ENCODE measurements at regions not wholly inside any gene's neighbourhood (a gene's known extent, or its start where the extent isn't known, plus 50 kb on each side); places are given as distances from the start of the nearest gene placed in this dataset.
"Not testable (repeated sequence)": the region's sequence is repeated elsewhere in the genome, so short reads cannot be mapped to it uniquely, and the experiment has no call there.

DNA sequence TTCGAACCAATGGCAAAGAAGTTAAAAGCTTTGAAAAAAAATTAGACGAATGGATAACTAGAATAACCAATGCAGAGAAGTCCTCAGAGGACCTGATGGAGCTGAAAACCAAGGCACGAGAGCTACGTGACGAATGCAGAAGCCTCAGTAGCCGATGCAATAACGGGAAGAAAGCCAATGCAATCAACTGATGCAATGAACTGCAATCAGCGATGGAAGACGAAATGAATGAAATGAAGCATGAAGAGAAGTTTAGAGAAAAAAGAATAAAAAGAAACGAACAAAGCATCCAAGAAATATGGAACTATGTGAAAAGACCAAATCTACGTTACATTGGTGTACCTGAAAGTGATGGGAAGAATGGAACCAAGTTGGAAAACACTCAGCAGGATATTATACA, 52.6 kb upstream of the MRPS30 start:
- DNase-seq; intact Hi-C loops (cut with DNase I): not testable (repeated sequence)
- WGBS, result 86% methylated on average over 11 of the region's 11 CpGs

DNA sequence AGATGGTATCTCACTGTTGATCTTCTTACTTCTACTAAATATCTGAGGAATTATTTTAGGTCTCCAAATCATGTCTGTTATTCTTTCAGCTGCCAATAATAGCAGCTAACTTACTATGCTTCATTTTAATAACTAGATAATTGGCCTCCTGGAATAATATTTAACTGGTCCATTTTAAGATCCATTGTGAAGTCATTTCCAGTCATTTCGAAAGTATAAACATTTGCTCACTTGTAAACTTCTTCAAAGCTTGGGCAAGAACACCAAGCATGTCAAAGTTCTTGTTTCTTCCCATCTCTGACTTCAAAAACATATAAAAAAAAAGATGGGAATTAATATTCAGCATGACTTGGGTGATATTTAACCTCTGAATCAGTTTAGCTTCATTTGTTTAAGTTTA, 61.4 kb upstream of the MRPS30 start:
- H3K27ac ChIP-seq (ENCODE audit: low read length), result no peak overlapping the region
- WGBS, result 71% methylated on average over 1 of the region's 1 CpG
- H3K27me3 ChIP-seq (ENCODE audit: control insufficient read depth, insufficient read depth), result no peaks in the 10 kb centered on the region
- no peak for DNase-seq
- intact Hi-C loops (cut with DNase I), result no loop called here
- no peaks in the 10 kb centered on the region for H3K4me1 ChIP-seq (ENCODE audit: control insufficient read depth, insufficient read depth, low read length)
- ATAC-seq, result no peak
- no peaks in the 10 kb centered on the region for H3K9me3 ChIP-seq (ENCODE audit: control insufficient read depth, low read length)
- H3K4me3 ChIP-seq (ENCODE audit: low read length), result no peak overlapping the region

More for the DNA sequence above, 52.6 kb upstream of the MRPS30 start:
- ATAC-seq; H3K27me3 ChIP-seq (ENCODE audit: control insufficient read depth, insufficient read depth); H3K27ac ChIP-seq (ENCODE audit: low read length); H3K4me3 ChIP-seq (ENCODE audit: low read length); H3K9me3 ChIP-seq (ENCODE audit: control insufficient read depth, low read length); H3K4me1 ChIP-seq (ENCODE audit: control insufficient read depth, insufficient read depth, low read length): not testable (repeated sequence)

DNA sequence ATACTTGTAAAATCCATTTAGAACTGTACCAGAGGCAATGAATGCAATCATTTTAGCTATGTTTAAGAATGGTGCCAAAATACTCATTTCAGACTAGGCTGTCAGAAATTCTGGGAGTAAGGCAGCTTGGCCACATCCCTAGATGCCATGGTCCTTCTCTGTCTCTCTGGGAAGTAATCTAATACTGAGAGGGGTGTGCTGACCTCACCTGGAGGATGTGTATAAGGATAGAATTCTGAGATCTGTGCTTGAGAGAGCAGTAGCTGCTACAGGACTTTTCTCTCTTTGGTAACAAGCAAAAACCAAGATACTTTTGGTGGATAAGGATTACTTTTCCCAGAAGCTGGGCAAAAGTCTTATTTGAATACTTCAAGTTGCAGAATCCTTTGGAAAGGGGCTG, 68.1 kb upstream of the MRPS30 start:
- Histone ChIP-seq H3K27me3 (ENCODE audit: control insufficient read depth, insufficient read depth) (no peaks in the 10 kb centered on the region), H3K4me1 (ENCODE audit: control insufficient read depth, insufficient read depth, low read length) (no peaks in the 10 kb centered on the region), H3K27ac (ENCODE audit: low read length) (no peak overlapping the region), H3K9me3 (ENCODE audit: control insufficient read depth, low read length) (no peaks in the 10 kb centered on the region), H3K4me3 (ENCODE audit: low read length) (no peak overlapping the region)
- intact Hi-C loops (cut with DNase I), result no loop called here
- no peak for ATAC-seq
- DNase-seq, result no peak

DNA sequence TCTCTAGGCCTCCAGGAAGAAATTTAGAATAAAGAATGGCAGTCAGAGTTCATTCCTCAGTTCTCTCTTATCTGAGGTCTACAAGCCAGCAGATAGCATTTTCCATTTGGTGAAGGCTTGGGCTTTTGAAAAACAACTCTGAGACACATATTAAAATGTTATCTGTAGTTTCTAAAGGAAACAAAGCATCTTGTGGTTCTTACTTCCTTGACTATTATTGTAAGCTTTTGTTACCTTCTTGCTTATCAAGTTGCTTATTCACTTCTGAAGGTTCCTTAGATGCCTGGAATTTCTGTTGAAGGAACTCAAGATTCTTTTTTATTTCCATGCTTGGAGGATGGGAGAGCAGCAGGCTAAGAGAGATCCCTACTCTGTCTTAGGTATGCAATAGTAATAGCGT, 79.2 kb upstream of the MRPS30 start:
- WGBS, result 78% methylated on average over 1 of the region's 1 CpG
- DNase-seq, result no peak
- Histone ChIP-seq H3K9me3 (ENCODE audit: control insufficient read depth, low read length) (no peaks in the 10 kb centered on the region), H3K4me3 (ENCODE audit: low read length) (no peak overlapping the region), H3K27me3 (ENCODE audit: control insufficient read depth, insufficient read depth) (no peaks in the 10 kb centered on the region), H3K4me1 (ENCODE audit: control insufficient read depth, insufficient read depth, low read length) (no peaks in the 10 kb centered on the region), H3K27ac (ENCODE audit: low read length) (no peak overlapping the region)
- no peak for ATAC-seq
- intact Hi-C loops (cut with DNase I), result no loop called here

DNA sequence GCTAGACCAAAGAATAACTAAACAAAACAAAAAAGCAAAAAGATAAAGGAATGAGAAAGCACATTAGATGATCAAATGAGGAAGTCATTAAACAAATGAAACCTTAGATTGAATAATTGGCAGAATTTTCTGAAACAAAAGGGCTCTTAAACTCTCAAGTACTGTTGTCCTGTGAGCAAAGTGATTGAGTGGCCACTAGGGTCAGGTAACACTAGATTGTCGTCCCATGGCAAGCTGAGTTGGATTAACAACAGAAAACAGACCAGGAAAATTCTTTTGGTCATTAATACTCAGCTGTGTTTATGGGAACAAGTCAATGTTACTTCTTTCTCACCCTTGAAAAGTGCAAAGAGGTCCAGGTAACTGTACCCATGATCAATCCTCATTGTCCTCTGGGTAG, 81.6 kb upstream of the MRPS30 start:
- Histone ChIP-seq H3K4me1 (ENCODE audit: control insufficient read depth, insufficient read depth, low read length) (no peaks in the 10 kb centered on the region), H3K9me3 (ENCODE audit: control insufficient read depth, low read length) (no peaks in the 10 kb centered on the region), H3K27me3 (ENCODE audit: control insufficient read depth, insufficient read depth) (no peaks in the 10 kb centered on the region), H3K27ac (ENCODE audit: low read length) (no peak overlapping the region), H3K4me3 (ENCODE audit: low read length) (no peak overlapping the region)
- DNase-seq (no peak), ATAC-seq (no peak)
- WGBS, result 57% methylated on average over 1 of the region's 1 CpG
- intact Hi-C loops (cut with DNase I), result no loop called here

DNA sequence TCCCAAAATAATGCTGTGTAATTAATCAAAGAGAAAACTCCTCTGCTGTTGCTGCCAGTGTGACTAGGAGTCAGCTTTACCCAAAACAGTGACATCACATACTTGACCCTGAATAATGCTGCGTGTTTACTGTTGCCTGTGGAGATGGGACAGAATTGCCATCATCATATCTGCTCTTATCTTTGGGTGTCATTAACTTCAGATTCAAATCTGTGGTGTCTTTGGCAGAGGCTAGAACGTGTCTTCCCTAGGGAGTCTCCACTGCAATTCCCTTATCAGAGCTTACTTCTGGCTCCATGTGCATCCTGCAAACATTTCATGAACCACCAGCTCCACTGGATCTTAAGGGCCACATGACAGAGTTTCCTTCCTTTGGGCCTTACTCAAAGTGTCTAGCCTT, 88.9 kb upstream of the MRPS30 start:
- ATAC-seq (no peak), DNase-seq (no peak)
- intact Hi-C loops (cut with DNase I), result no loop called here
- Histone ChIP-seq H3K27ac (ENCODE audit: low read length) (no peak overlapping the region), H3K4me1 (ENCODE audit: control insufficient read depth, insufficient read depth, low read length) (no peaks in the 10 kb centered on the region), H3K9me3 (ENCODE audit: control insufficient read depth, low read length) (no peaks in the 10 kb centered on the region), H3K27me3 (ENCODE audit: control insufficient read depth, insufficient read depth) (no peaks in the 10 kb centered on the region), H3K4me3 (ENCODE audit: low read length) (no peak overlapping the region)
- 34% methylated on average over 2 of the region's 2 CpGs for WGBS

DNA sequence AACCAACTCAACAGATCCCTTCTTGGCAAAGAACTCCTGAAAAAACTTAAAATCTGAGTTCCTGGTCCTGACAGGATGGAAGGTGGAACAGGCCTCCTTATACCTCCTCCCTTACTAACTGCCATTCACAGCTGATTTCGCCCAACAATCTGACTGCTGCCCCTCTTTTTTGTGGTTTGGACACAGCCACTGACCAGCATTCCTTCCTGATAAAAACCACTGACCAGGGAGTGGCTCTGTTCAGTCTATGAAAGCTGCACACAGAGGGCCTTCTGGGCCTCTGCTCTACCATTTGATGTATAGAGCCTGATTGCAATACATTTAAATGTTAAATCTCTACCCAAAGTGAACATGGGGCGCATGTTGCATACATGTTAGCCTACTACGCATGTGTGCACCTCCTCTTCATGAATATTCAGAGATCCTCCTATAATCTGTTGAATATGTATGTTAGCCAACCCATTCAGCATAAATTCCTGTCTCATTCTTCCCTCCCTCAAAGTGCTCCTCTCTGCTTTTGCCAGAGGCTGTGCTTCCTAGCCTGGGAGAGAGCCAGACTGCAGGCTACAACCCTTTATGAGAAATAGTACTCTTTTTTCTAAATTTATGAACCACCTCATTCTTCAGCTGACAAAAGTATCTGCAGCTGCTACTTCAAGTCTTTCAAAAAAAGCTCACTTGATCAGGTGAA, 93.7 kb upstream of the MRPS30 start:
- no peaks in the 10 kb centered on the region for H3K4me1 ChIP-seq (ENCODE audit: control insufficient read depth, insufficient read depth, low read length)
- DNase-seq (peak in 1 of 3 donors; percentile 18), ATAC-seq (no peak)
- WGBS, result 78% methylated on average over 3 of the region's 3 CpGs
- H3K27ac ChIP-seq (ENCODE audit: low read length), result no peak overlapping the region
- H3K9me3 ChIP-seq (ENCODE audit: control insufficient read depth, low read length), result no peaks in the 10 kb centered on the region
- no peak overlapping the region for H3K4me3 ChIP-seq (ENCODE audit: low read length)
- no peaks in the 10 kb centered on the region for H3K27me3 ChIP-seq (ENCODE audit: control insufficient read depth, insufficient read depth)
- intact Hi-C loops (cut with DNase I), result no loop called here

DNA sequence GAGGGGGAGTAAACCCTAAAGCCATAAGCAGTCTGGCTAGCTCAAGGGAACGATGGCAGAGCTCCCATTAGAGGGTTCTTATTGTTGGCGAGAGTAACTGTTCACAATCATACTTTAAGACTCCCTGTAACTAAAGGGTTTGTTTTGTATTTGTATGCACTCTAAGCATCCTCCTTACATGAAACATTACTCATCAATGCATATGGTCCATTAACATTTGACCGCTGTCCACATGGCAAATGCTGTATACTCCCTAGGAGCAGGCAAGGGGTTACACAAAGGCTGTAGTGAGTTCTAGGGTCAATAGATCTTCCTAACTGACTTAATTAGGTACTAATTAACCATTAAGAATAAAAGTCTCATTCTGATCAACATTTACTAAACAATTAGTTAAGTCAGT, 95.3 kb upstream of the MRPS30 start:
- no peak overlapping the region for H3K27ac ChIP-seq (ENCODE audit: low read length)
- H3K4me3 ChIP-seq (ENCODE audit: low read length), result no peak overlapping the region
- WGBS, result 69% methylated on average over 3 of the region's 3 CpGs
- no peak for ATAC-seq
- no peaks in the 10 kb centered on the region for H3K9me3 ChIP-seq (ENCODE audit: control insufficient read depth, low read length)
- no peak for DNase-seq
- no peaks in the 10 kb centered on the region for H3K4me1 ChIP-seq (ENCODE audit: control insufficient read depth, insufficient read depth, low read length)
- no peaks in the 10 kb centered on the region for H3K27me3 ChIP-seq (ENCODE audit: control insufficient read depth, insufficient read depth)
- intact Hi-C loops (cut with DNase I), result no loop called here

DNA sequence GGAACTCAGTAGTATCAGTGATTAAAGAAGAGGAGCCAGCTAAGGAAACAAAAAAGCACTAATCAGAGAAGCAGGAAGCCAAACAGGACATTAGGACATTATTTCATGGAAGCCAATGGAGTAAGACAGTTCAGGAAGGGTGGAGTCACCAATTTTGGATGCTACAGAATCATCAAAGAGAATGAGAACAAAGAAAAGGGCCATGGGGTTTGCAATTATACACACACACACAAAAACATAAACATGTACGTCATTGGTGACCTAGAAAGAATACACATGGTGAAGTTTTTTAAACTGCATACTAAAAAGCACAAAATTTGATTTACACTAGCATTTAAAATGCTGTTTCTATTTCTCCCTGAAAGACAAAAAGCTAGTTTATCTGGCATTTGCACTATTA, 96.8 kb upstream of the MRPS30 start:
- H3K4me3 ChIP-seq (ENCODE audit: low read length), result no peak overlapping the region
- DNase-seq, result no peak
- WGBS, result 48% methylated on average over 1 of the region's 1 CpG
- H3K4me1 ChIP-seq (ENCODE audit: control insufficient read depth, insufficient read depth, low read length), result no peaks in the 10 kb centered on the region
- H3K9me3 ChIP-seq (ENCODE audit: control insufficient read depth, low read length), result no peaks in the 10 kb centered on the region
- H3K27ac ChIP-seq (ENCODE audit: low read length), result no peak overlapping the region
- ATAC-seq, result no peak
- intact Hi-C loops (cut with DNase I), result no loop called here
- H3K27me3 ChIP-seq (ENCODE audit: control insufficient read depth, insufficient read depth), result no peaks in the 10 kb centered on the region

DNA sequence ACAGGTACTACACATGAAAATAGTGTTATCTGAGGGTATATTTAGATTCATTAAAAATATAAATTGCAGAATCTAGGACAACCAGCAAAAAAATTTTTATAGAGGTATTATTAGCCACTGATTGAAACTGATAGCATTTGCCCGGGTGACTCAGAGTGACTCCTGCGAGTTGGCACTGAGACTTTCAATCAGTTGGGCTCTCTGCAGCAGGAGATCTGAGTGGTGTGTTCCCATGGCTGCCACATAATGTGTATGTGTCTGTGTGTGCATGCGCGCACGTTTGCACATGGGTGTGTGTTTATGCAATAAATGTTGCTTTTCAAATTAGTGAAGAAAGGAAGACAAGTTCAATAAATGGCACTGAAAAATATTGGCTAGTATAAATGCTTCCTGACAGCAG, 100.1 kb upstream of the MRPS30 start:
- Histone ChIP-seq H3K27me3 (ENCODE audit: control insufficient read depth, insufficient read depth) (no peaks in the 10 kb centered on the region), H3K27ac (ENCODE audit: low read length) (no peak overlapping the region), H3K9me3 (ENCODE audit: control insufficient read depth, low read length) (no peaks in the 10 kb centered on the region), H3K4me1 (ENCODE audit: control insufficient read depth, insufficient read depth, low read length) (no peaks in the 10 kb centered on the region), H3K4me3 (ENCODE audit: low read length) (no peak overlapping the region)
- WGBS, result 92% methylated on average over 5 of the region's 5 CpGs
- DNase-seq (no peak), ATAC-seq (no peak)
- intact Hi-C loops (cut with DNase I), result no loop called here

DNA sequence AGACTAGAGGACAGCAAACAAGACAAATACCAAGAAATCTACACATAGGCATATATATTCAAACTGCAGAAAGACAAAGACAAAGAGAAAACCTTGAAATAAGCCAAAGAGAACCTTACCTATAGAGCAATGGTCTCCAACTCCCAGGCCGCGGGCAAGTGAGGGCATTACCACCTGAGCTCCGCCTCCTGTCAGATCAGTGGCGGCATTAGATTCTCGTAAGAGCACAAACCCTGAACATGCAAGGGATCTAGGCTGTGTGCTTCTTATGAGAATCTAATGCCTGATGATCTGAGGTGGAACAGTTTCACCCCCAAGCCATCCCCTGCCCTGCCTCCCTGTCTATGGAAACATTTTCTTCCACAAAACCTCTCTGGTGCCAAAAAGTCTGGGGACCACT, 101.0 kb upstream of the MRPS30 start:
- Histone ChIP-seq H3K27ac (ENCODE audit: low read length) (no peak overlapping the region), H3K9me3 (ENCODE audit: control insufficient read depth, low read length) (no peaks in the 10 kb centered on the region), H3K27me3 (ENCODE audit: control insufficient read depth, insufficient read depth) (no peaks in the 10 kb centered on the region), H3K4me3 (ENCODE audit: low read length) (no peak overlapping the region), H3K4me1 (ENCODE audit: control insufficient read depth, insufficient read depth, low read length) (no peaks in the 10 kb centered on the region)
- DNase-seq, result no peak
- ATAC-seq, result no peak
- intact Hi-C loops (cut with DNase I), result no loop called here
- 93% methylated on average over 5 of the region's 5 CpGs for WGBS

DNA sequence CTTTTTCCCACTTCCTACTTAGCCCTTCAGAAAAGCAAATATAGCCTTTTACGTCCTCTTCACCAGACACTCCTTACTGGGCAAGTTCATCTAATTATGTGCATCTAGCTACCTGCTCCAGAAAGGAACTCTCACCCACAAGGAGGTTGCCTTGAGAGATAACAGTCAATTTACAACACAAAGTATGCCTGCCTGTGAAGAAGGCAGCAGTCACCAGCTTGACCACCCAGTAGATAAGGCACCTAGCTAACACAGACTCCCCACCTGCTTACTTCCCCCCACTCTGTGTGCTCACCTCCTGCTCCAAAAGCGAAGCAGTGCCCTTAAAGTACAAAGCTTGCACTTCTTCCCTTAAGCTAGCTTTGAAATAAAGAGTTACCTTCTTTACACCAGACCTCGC, 111.7 kb upstream of the MRPS30 start:
- 67% methylated on average over 3 of the region's 3 CpGs for WGBS
- DNase-seq (no peak), ATAC-seq (no peak)
- H3K4me1 ChIP-seq (ENCODE audit: control insufficient read depth, insufficient read depth, low read length), result no peaks in the 10 kb centered on the region
- intact Hi-C loops (cut with DNase I), result no loop called here
- H3K27me3 ChIP-seq (ENCODE audit: control insufficient read depth, insufficient read depth), result no peaks in the 10 kb centered on the region
- H3K27ac ChIP-seq (ENCODE audit: low read length), result no peak overlapping the region
- no peak overlapping the region for H3K4me3 ChIP-seq (ENCODE audit: low read length)
- H3K9me3 ChIP-seq (ENCODE audit: control insufficient read depth, low read length), result peaks cover 2% of the 10 kb centered on the region

All from right cardiac atrium (tissue), 5 donors.